ENCODE measurements at regions not wholly inside any gene's neighbourhood (a gene's known extent, or its start where the extent isn't known, plus 50 kb on each side); places are given as distances from the start of the nearest gene placed in this dataset.
"Not testable (repeated sequence)": the region's sequence is repeated elsewhere in the genome, so short reads cannot be mapped to it uniquely, and the experiment has no call there.

- DNase-seq = no peak
Measured at GRCh38 chr4:19286924-19287323, 964.8 kb upstream of the SLIT2 start.

- no peak for DNase-seq
Measured at GRCh38 chr4:19285146-19285545, 966.6 kb upstream of the SLIT2 start.

- DNase-seq = no peak
Measured at GRCh38 chr4:19278665-19279064, 973.0 kb upstream of the SLIT2 start.

GRCh38 chr4:19266566-19266965, 985.1 kb upstream of the SLIT2 start:
- DNase-seq = no peak

- no peak for DNase-seq
Measured at GRCh38 chr4:19262467-19262866, 989.2 kb upstream of the SLIT2 start.

- DNase-seq = no peak
Measured at GRCh38 chr4:19260346-19260745, 991.4 kb upstream of the SLIT2 start.

GRCh38 chr4:19259920-19260319, 991.8 kb upstream of the SLIT2 start:
- no peak for DNase-seq

GRCh38 chr4:19256823-19257222, 994.9 kb upstream of the SLIT2 start:
- no peak for DNase-seq

- no peak for DNase-seq
Measured at GRCh38 chr4:19254486-19254885, 997.2 kb upstream of the SLIT2 start.

- no peak for DNase-seq
Measured at GRCh38 chr4:19248023-19248422, 1003.7 kb upstream of the SLIT2 start.

- DNase-seq = no peak
Measured at GRCh38 chr4:19241895-19242294, 1009.8 kb upstream of the SLIT2 start.

- DNase-seq = no peak
Measured at GRCh38 chr4:19239565-19239964, 1012.1 kb upstream of the SLIT2 start.

- no peak for DNase-seq
Measured at GRCh38 chr4:19236473-19236872, 1015.2 kb upstream of the SLIT2 start.

- DNase-seq = no peak
Measured at GRCh38 chr4:19230906-19231545, 1020.7 kb upstream of the SLIT2 start.

- DNase-seq = no peak
Measured at GRCh38 chr4:19227701-19228100, 1024.0 kb upstream of the SLIT2 start.

- DNase-seq = peak; percentile 34 to 40
Measured at GRCh38 chr4:19224820-19225219, 1026.9 kb upstream of the SLIT2 start.

GRCh38 chr4:19216476-19216875, 1035.2 kb upstream of the SLIT2 start:
- DNase-seq = no peak

- no peak for DNase-seq
Measured at GRCh38 chr4:19214591-19215186, 1037.0 kb upstream of the SLIT2 start.

- no peak for DNase-seq
Measured at GRCh38 chr4:19213388-19213787, 1038.3 kb upstream of the SLIT2 start.

- no peak for DNase-seq
Measured at GRCh38 chr4:19205853-19206252, 1045.9 kb upstream of the SLIT2 start.

GRCh38 chr4:19197838-19198237, 1053.9 kb upstream of the SLIT2 start:
- not testable (repeated sequence) for DNase-seq

- DNase-seq = no peak
Measured at GRCh38 chr4:19195696-19196095, 1056.0 kb upstream of the SLIT2 start.

- DNase-seq = no peak
Measured at GRCh38 chr4:19194672-19195071, 1057.0 kb upstream of the SLIT2 start.

GRCh38 chr4:19193274-19193981, 1058.3 kb upstream of the SLIT2 start:
- no peak for DNase-seq
